Keratinocyte (primary cell): ENCODE measurements at regions not wholly inside any gene's neighbourhood (a gene's known extent, or its start where the extent isn't known, plus 50 kb on each side); places are given as distances from the start of the nearest gene placed in this dataset.

Experiments
- CTCF ChIP-seq, 3 experiments: IDR thresholded peaks in 1 of 3; conservative IDR thresholded peaks in 1 of 3; optimal IDR thresholded peaks in 1 of 3; 2 replicates in 2 of 3; 3 replicates in 1 of 3; pipeline versions ENCODE3 to v1.5.1; 2011; ENCODE audit warnings: low read length in 3 of 3, mild to moderate bottlenecking in 3 of 3, moderate library complexity in 2 of 3, control low read depth in 1 of 3, inconsistent platforms in 1 of 3; ENCODE audit not compliant: insufficient read depth in 2 of 3; ENCODE audit errors: extremely low read depth in 1 of 3
- EZH2 ChIP-seq: IDR thresholded peaks from one replicate; pipeline ENCODE4 v1.6.1; 2012; ENCODE audit warnings: inconsistent platforms, mild to moderate bottlenecking, low read length, moderate library complexity

GRCh38 chr6:112581015-112581414, 233.9 kb downstream of the RFPL4B start:
- no peak for TF ChIP-seq CTCF (optimal IDR thresholded peaks at IDR 0.05 in 1 of 3, IDR thresholded peaks at IDR 0.05 in 1 of 3, conservative IDR thresholded peaks at IDR 0.05 in 1 of 3; ENCODE audit: extremely low read depth in 1 of 3, insufficient read depth in 2 of 3, low read length in 3 of 3)
- TF ChIP-seq EZH2, result no peak
